ENCODE measurements at regions not wholly inside any gene's neighbourhood (a gene's known extent, or its start where the extent isn't known, plus 50 kb on each side); places are given as distances from the start of the nearest gene placed in this dataset.

- TF ChIP-seq, protein P1, sequence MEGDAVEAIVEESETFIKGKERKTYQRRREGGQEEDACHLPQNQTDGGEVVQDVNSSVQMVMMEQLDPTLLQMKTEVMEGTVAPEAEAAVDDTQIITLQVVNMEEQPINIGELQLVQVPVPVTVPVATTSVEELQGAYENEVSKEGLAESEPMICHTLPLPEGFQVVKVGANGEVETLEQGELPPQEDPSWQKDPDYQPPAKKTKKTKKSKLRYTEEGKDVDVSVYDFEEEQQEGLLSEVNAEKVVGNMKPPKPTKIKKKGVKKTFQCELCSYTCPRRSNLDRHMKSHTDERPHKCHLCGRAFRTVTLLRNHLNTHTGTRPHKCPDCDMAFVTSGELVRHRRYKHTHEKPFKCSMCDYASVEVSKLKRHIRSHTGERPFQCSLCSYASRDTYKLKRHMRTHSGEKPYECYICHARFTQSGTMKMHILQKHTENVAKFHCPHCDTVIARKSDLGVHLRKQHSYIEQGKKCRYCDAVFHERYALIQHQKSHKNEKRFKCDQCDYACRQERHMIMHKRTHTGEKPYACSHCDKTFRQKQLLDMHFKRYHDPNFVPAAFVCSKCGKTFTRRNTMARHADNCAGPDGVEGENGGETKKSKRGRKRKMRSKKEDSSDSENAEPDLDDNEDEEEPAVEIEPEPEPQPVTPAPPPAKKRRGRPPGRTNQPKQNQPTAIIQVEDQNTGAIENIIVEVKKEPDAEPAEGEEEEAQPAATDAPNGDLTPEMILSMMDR (IDR thresholded peaks at IDR 0.05), result no peak
- no peak for TF ChIP-seq POLR2A (IDR thresholded peaks at IDR 0.05)
These were observed 54.5 kb upstream of the ALG10 start for GRCh38 chr12:33967760-33968159.
